ENCODE measurements at regions not wholly inside any gene's neighbourhood (a gene's known extent, or its start where the extent isn't known, plus 50 kb on each side); places are given as distances from the start of the nearest gene placed in this dataset.
"Not testable (repeated sequence)": the region's sequence is repeated elsewhere in the genome, so short reads cannot be mapped to it uniquely, and the experiment has no call there.

DNA sequence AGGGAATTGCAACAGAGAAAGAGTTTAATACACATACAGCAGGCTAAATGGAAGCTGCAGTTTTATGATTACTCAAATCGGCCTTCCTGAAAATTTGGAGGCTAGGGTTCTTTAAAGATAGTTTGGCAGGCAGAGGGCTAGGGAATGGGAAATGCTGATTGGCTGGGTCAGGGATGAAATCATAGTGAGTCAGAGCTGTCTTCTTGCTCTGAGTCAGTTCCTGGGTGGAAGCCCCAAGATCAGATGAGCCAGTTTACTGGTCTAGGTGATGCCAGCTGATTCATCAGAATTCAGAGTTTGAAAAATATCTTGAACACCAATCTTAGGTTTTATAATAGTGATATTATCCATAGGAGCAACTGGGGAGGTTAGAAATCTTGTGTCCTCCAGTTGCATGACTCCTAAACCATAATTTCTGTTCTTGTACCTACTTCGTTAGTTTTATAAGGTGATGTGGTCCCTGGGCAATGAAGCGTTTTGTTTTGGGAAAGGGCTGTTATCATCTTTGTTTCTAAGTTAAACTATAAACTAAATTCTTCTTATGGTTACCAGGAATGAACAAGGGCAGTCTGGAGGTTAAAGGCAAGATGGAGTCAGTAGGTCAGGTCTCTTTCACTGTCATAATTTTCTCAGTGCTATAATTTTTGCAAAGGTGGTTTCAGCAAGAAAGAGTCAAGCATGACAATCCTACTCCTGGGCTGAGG, 257.8 kb upstream of the CCDC196 start:
- no peak for DNase-seq

DNA sequence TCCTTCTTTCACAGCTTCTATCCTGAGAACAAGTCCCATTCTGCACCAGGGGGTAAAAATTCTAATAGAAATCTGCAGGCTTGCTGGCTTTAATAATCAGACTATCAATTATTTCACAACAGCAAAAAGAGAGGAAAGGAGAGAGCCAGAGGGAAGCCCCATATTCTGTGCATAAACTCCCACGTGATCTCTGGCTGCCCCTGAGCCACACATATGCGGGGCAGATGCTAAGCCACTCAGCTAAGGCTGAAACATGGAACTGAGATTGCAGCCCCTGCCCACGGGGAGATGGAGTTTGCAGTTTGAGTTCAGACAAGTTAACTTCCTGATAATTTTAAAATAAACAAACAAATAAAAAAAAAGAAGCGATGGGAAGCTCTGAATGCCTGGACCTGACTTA, 254.4 kb upstream of the CCDC196 start:
- DNase-seq = no peak

DNA sequence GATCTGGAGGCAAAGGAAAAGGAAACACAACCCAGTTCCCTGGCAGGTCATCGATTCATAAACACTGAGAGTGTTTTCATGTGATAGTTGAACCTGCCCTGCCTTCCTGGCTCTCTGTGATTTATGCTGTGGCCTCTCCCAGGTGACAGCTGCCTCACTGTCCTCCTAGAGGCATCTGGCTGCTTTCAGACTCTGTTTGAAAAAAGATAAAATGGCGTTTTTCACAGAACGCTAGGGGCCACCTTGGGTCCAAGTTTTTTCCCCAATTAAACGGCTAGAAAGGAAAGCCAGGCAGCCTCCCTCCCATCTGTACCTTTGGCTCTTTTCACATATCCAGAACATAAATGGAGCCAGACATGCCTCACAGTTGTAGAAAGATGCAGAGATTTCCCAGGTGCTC, 252.6 kb upstream of the CCDC196 start:
- no peak for DNase-seq

- no peak for DNase-seq
These were observed 251.8 kb upstream of the CCDC196 start for GRCh38 chr14:66234411-66234810.

DNA sequence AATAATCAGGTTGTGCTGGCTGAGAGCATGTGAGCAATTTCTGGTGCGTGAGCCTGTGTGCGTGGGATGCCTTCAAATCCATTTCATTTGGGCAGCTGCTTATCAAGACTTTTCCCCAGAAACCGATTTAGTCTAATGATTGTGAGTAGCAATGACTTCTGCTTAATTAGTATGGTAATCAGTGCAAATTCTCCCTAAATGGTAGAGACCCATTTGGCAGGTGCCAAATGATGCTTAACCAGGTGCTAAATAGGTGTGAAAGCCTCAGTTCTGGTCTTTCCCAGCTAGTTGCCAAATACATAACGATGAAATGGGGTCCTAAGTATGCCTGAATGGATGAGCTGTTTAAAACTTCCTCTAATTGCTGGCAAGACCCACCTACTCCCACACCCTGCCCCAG, 248.4 kb upstream of the CCDC196 start:
- DNase-seq = no peak

DNA sequence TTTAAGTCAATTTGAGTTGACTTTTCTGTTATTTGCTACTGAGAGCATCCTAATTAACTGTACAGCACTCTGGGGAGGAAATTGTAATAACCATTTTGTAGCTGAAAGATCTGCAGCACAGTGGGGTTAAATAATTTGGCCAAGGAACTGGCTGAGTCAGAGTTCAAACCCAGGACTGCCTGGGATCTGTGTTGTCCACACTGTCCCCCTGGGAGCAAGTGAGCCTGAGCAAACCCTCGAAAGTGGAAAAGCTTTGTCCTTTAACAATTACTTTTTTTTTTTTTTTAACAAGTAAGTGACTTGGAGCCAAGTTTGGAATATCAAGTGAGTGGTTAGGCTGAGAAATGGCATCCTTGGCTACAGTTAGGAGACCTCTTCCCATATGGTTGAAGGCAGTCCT, 247.2 kb upstream of the CCDC196 start:
- no peak for DNase-seq

DNA sequence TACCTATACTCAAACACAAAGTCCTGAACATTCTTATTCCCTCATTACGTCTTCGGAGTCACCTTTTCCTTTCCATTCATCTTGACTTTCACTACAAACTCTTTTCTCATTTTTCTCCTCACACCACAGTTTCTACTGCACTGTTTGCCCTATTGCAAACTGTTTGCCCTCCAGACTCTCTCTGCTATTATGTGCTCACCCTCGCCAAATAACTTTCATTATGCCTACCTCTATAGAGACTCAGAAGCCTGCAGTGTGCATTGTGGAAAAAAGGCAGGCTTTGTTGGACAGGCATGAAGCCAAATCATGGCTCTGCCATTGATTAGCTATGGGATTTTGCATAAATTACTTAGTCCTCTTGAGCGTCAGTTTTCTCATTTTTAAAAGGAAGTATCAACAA, 246.6 kb upstream of the CCDC196 start:
- DNase-seq = no peak

DNA sequence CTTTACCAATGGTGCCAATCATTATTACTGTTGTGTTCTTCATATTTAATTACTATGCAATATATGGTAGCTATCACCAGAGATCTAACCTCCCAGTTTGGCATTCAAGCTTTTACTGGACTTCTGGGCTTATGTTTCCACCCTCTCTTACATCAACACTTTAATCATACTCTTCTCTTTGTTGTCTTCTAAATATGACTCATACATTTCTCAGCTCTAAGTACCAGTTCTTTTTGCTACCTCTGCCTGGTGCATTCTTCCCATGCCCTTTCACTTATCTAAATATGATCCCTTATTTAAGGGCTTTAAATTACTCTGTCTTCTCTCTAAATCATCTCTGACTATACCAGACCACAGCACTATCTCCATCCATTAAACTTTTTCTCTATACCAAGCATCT, 246.1 kb upstream of the CCDC196 start:
- no peak for DNase-seq

GRCh38 chr14:66242001-66242400, 244.2 kb upstream of the CCDC196 start:
- DNase-seq = no peak

GRCh38 chr14:66244834-66245233, 241.3 kb upstream of the CCDC196 start:
- no peak for DNase-seq

- DNase-seq = no peak
These were observed 238.4 kb upstream of the CCDC196 start for GRCh38 chr14:66247662-66248193.

DNA sequence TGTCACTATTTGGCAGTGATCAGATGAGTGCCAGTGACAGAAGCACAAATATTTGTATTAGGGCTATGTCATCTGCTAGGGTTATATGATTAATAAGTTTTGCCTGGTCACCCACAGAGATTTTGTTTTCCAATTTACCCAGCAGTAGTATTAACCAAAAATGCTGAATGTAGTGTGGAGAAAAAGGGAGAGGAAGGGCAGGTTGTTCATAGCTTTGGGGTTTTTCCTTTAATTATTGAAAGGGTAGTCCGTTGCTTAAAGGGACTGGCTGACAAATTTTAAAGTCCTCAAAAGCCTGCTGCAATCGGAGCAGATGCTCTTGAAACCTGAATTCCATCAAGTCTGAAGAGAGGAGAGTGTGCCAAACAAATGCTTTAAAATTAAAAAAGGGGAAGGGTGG, 237.9 kb upstream of the CCDC196 start:
- DNase-seq = no peak

DNA sequence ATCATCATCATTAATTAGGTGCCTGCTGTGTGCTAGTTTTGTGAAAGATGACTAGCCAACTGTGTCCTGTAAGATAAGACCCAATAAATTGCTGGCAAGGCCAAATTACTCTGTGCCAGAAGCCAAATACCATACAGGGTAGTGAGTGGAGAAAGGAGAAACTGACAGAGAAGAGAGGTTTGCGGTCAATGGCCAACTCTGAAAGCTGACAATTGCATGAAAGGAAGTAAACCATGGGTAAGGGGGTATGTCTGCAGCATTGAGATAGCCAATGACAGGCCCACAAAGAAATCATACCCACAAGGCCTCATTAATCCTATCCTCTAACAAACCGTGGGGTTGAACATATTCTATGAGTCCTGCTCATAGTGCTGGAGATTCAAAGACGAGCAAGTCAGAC, 236.6 kb upstream of the CCDC196 start:
- no peak for DNase-seq

DNA sequence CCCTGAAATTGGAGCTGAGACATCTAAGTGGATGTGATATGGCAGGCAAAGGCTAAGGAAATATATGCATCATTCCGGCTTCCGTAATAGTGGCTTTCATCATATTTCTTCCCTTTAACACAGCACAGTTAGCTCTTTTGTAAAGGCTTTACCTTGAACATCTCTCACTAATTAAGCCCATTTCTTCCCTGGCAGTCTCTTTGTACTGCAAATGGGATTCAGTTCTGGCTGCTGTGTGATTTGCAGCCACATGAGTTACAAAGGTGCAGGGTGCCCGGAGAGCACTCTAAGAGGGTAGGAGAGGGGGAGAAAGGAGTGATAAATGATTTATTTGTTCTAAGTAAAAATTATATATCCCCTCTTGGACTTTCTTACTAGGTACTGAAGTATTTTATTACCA, 232.1 kb upstream of the CCDC196 start:
- DNase-seq = no peak

DNA sequence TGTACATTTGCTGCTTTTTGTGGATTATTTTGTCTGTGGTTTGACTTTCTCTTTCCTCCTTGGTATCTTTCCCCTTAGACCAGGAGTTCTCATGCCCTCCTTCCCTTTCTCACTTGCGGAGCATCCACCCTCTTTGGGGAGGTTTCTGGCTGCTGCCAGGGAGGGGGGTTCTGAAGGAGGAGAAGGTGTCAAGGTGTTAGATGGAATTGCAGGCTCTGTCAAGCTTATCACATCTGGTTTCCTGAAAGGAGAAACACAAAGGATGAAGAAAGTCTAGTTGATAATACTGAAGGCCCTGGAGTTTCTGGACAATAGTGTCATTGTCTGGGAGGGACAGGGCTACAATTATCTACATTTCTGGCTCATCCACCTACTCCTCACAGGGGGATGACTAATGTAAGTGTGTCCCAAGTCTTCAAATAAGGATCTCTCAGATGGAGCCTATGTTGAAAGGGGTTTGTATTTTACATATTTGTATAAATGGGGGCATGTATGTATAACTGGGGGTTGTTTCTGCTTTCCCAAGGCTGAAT, 217.3 kb upstream of the CCDC196 start:
- no peak for DNase-seq

- no peak for DNase-seq
These were observed 213.9 kb upstream of the CCDC196 start for GRCh38 chr14:66272221-66272620.

DNA sequence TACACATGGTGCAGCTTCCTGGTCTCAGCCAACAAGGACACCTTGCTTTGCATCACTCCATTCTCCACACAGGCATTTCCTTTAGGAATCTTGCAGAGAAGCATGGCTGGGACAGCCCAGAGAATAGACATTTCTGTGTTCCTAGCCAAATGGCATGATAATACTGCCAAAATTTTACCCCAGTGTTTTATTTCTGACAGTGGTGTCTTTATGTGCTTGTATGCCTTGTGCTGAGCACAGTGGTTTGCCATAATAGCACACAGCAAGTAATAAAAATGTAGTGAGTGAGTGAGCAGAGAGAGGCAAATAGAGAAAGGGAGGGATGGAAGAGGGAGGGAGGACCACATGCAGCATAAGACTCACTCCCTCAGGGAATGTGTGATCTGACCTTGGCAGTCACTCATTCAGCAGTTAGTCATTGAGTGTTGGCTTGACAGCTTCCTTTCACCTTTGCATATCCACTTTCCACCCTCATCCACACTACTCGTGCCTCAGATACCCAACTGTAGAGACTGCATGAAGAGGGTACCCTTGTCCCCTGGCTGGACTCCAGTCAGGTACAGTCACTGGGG, 212.8 kb upstream of the CCDC196 start:
- DNase-seq = no peak

DNA sequence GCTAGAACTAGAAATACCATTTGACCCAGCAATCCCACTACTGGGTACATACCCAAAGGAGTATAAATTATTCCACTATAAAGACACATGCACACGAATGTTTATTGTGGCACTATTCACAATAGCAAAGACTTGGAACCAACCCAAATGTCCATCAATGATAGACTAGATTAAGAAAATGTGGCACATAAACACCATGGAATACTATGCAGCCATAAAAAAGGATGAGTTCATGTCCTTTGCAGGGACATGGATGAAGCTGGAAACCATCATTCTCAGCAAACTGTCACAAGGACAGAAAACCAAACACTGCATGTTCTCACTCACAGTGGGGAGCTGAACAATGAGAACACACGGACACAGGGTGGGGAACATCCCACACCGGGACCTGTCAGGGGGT, 207.8 kb upstream of the CCDC196 start:
- not testable (repeated sequence) for DNase-seq

GRCh38 chr14:66281036-66281776, 205.0 kb upstream of the CCDC196 start:
- DNase-seq = no peak

GRCh38 chr14:66284346-66284745, 201.8 kb upstream of the CCDC196 start:
- DNase-seq = no peak

- DNase-seq = no peak
These were observed 197.7 kb upstream of the CCDC196 start for GRCh38 chr14:66288511-66288910.

GRCh38 chr14:66291756-66292155, 194.4 kb upstream of the CCDC196 start:
- no peak for DNase-seq

DNA sequence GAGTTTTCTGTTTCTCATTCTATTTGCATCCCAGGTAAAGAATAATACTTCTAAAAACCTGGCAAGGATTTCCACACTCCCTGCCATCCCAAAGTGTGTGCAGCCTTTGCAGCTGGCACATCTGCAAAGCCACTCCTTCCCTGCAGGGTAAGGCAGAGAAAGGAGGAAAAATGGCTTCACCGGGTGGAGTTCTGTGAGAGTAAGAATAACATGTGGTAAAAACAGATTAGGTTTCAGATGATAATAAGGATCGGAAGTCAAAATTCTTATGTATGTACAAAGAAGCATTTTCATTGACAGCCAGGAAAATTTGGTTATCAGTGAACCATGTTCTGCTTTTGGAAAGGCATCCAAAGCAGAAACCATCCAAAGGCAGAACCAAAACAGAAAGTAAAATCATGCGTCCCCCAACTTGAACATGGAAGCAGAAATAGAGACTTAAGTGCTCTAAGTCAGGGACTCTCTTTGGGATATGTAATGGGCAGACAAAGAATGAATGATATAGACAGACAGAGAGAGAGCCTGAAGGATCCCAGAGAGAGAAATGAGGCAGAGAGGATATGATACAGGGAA, 192.6 kb upstream of the CCDC196 start:
- no peak for DNase-seq

GRCh38 chr14:66295386-66295785, 190.8 kb upstream of the CCDC196 start:
- DNase-seq = no peak
